D721Med (cell line): ENCODE measurements at regions not wholly inside any gene's neighbourhood (a gene's known extent, or its start where the extent isn't known, plus 50 kb on each side); places are given as distances from the start of the nearest gene placed in this dataset.

Experiments
- DNase-seq: peaks from one replicate; pipeline ENCODE4 v3.0.0; 2011; ENCODE audit warnings: low spot score; ENCODE audit not compliant: insufficient read length
- FAIRE-seq: peaks from 2 replicates; lab custom pipeline; 2011; peaks lifted over from hg19 to GRCh38; lab: Jason Lieb, UNC
- TF ChIP-seq, protein P1 (sequence below): IDR thresholded peaks from 2 replicates; pipeline ENCODE4 v1.5.1; 2012; ENCODE audit warnings: mild to moderate bottlenecking, control low read depth; ENCODE audit not compliant: insufficient read depth; ENCODE audit errors: missing control alignments

DNA sequence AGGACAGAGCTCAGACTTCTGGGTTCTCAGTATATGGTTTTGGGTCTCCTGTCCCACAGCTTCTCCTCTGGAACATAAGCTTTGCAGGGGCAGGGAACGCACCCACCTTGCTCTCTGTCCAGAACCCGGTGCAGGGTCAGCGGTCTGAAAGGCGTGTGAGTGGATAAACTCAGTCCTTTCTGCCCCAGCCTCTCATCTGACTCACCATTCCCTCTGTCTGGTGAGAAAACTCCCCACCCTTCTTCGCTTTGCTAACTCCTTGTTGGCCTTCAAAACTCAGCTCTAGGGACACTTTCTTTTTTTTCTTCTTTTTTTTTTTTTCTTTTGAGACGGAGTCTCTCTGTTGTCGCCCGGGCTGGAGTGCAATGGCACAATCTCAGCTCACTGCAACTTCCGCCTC lies 68.9 kb upstream of the NUP50 start:
- DNase-seq (no peak), FAIRE-seq (no peak)

DNA sequence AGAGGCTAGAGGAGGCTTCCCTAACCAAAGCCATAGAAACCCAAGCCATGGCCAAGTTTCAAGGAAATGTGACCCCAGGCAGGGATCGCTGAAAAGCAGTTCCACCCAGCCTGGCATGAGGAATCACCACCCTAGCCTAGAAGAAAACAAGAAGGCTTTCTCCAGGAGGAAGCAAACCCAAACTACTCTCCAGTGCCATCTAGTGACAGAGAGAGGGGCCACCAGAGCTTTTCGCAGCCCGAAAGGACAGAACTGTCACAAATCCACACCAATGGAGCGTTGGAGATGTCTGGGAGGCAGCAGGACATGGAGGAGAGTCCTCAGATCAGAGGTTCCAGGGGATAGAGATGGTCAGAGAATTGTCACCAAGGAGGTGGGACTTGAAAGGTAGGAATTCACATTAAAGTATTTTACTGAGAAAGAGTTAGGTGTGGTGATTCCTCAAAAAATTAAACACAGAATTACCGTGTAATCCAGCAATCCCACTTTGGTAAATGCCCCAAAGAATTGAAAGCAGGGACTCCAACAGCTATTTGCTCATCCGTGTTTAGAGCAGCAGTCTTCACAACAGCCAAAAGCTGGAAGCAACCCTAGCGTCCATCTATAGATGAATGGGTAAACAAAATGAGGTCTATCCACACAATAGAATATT lies 67.3 kb upstream of the NUP50 start:
- TF ChIP-seq, protein P1, sequence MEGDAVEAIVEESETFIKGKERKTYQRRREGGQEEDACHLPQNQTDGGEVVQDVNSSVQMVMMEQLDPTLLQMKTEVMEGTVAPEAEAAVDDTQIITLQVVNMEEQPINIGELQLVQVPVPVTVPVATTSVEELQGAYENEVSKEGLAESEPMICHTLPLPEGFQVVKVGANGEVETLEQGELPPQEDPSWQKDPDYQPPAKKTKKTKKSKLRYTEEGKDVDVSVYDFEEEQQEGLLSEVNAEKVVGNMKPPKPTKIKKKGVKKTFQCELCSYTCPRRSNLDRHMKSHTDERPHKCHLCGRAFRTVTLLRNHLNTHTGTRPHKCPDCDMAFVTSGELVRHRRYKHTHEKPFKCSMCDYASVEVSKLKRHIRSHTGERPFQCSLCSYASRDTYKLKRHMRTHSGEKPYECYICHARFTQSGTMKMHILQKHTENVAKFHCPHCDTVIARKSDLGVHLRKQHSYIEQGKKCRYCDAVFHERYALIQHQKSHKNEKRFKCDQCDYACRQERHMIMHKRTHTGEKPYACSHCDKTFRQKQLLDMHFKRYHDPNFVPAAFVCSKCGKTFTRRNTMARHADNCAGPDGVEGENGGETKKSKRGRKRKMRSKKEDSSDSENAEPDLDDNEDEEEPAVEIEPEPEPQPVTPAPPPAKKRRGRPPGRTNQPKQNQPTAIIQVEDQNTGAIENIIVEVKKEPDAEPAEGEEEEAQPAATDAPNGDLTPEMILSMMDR: peak; percentile 86
- FAIRE-seq (no peak), DNase-seq (peak; percentile 64)

More for the DNA sequence above, 68.9 kb upstream of the NUP50 start:
- TF ChIP-seq, protein P1: no peak

DNA sequence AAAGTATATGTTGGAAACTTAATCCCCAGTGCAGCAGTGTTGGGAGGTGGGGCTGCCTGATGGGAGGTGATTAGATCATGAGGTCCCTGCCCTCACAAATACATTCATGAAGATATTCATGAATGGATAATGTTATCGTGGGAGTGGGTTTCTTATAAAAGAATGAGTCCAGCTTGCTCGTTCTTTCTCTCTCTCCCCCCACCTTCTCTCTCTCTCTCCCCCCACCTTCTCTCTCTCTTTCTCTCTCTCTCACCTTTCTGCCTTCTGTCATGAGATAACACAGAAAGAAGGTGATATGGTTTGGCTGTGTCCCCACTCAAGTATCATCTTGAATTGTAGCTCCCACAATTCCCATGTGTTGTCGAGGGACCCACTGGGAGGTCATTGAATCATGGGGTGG lies 66.7 kb upstream of the NUP50 start:
- no peak for DNase-seq
- TF ChIP-seq, protein P1: no peak
- no peak for FAIRE-seq

DNA sequence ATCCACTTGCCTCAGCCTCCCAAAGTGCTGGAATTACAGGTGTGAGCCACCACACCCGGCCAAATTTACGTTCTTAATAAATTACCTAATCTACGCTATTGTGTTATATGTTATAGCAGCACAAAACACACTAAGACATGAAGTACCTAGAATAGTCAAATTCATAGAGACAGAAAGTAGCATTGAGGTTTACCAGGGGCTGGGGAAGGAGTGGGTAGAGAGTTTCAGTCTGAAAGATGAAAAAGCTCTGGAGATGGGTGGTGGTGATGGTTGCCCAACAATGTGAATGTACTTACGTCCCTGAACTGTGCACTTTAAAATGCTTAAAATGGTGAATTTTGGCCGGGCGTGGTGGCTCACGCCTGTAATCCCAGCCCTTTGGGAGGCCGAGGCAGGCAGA lies 65.7 kb upstream of the NUP50 start:
- no peak for FAIRE-seq
- TF ChIP-seq, protein P1: no peak
- DNase-seq: no peak

DNA sequence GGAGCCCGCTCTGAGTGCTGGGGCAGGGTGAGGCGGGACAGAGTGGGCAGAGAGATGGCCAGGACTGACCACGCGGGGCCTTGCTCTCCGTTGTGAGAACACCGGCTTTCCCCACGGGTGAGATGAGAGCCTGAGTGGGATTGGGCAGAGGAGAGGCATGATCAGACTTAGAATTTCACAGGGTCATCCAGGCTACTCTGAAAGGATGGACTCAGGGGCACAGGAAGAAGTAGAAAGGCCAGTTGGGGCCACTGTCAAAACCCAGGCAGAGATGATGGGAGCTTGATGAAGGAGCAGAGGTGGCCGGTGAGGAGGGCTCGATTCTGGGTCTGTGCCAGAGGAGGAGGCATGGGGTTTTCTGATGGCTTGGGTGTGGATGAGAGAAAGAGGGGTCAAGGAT lies 63.8 kb upstream of the NUP50 start:
- DNase-seq: no peak
- no peak for FAIRE-seq
- TF ChIP-seq, protein P1: no peak

DNA sequence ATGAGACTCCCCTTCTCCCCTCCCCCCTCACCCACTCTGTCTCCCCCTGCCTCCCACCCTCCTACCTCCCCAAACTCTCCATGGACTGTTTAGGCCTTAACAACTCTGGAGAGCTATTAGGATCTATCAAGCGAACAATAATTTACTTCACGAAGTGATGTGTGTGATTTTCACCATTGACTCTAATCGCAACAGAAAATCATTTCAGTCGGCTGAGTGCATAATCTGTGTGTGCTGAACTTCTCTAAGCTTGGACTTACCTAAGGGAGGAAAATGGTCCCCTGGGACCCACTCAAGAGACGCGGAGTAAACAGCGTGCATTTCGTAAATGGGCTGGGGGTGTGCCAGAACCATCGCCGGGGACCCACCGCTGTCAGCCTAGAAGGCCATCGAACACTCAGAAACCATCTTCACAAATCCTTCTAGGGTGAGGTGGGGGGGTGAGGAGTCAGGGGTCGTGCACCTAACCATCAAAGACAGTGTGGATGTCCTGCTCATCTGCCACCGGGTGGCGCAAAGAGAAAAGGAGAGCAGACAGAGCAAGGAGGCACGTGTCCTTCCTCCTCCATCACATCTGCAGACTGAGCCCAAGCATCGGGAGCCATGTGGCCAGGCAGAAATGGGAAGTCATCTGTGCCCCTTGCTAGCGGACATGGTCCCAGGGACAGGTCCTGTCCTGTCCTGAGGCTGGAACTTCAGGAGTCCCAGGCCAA lies 62.1 kb upstream of the NUP50 start:
- FAIRE-seq (no peak), DNase-seq (no peak)
- TF ChIP-seq, protein P1: peak; percentile 54

DNA sequence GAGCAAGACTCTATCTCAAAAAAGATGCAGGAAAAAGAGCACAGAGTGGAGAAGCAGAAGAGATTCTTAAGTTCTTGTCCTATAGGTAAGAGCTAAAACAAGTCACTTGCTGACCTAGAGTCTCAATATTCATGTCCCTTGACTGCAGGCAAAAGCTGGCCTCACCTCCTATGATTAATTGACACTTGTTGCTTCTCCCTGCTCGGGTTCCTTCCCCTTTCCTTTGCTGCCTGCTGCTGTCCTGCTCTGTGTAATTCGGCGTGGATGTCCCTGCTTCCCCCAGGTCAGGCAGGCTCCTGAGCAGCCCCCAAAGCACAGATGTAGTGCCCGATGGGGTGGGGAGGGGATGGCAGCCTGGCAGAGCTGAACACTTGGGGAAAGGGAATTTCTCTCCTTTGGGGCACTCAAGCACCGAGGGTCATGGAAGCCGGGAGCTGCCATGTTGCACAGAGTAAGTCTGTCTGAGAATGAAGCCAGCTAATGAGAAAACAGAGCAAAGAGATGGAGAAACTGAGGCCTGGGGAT lies 60.8 kb upstream of the NUP50 start:
- DNase-seq (no peak), FAIRE-seq (no peak)

More for the DNA sequence above, 60.8 kb upstream of the NUP50 start:
- TF ChIP-seq, protein P1: no peak
